Neutrophil (primary cell): ENCODE measurements at regions not wholly inside any gene's neighbourhood (a gene's known extent, or its start where the extent isn't known, plus 50 kb on each side); places are given as distances from the start of the nearest gene placed in this dataset.

Source experiments
- H3K27ac ChIP-seq: fragments of 200-600 bp; sonication (generic); 2 replicates; pipeline ENCODE4 v1.5.1; 2016; ENCODE audit warnings: mild to moderate bottlenecking, moderate library complexity
- H3K27me3 ChIP-seq: fragments of 200-600 bp; sonication (generic); 2 replicates; pipeline ENCODE4 v1.6.0; 2016; ENCODE audit warnings: mild to moderate bottlenecking
- H3K36me3 ChIP-seq: fragments of 200-600 bp; sonication (generic); 2 replicates; pipeline ENCODE4 v1.5.1; 2017
- H3K4me1 ChIP-seq, 2 experiments: fragments of 200-600 bp in 1 of 2; sonication (generic) in 1 of 2; 1 replicate in 1 of 2; 2 replicates in 1 of 2; pipeline versions ENCODE4 v1.5.1 to v1.6.1; 2013 to 2016; ENCODE audit warnings: low read depth in 1 of 2, low read length in 1 of 2, mild to moderate bottlenecking in 1 of 2, moderate library complexity in 1 of 2; ENCODE audit not compliant: control insufficient read depth in 1 of 2, insufficient read depth in 1 of 2
- H3K4me3 ChIP-seq, 2 experiments: fragments of 200-600 bp in 1 of 2; sonication (generic) in 1 of 2; 1 replicate in 1 of 2; 2 replicates in 1 of 2; pipeline ENCODE4 v1.5.1; 2013 to 2016; ENCODE audit warnings: low read depth in 1 of 2, low read length in 1 of 2, mild to moderate bottlenecking in 1 of 2, moderate library complexity in 1 of 2
- H3K9me3 ChIP-seq: fragments of 200-600 bp; sonication (generic); 2 replicates; pipeline ENCODE4 v1.5.1; 2016
- TF ChIP-seq, protein P1 (sequence below): fragments of 200-600 bp; sonication (generic); IDR thresholded peaks from 2 replicates; pipeline ENCODE4 v1.5.1; 2016; ENCODE audit warnings: antibody characterized with exemption

GRCh38 chr17:56740481-56740880 lies 93.2 kb downstream of the C17orf67 start:
- no peaks in the 10 kb centered on the region for H3K9me3 ChIP-seq
- no peaks in the 10 kb centered on the region for H3K36me3 ChIP-seq
- TF ChIP-seq, protein P1, sequence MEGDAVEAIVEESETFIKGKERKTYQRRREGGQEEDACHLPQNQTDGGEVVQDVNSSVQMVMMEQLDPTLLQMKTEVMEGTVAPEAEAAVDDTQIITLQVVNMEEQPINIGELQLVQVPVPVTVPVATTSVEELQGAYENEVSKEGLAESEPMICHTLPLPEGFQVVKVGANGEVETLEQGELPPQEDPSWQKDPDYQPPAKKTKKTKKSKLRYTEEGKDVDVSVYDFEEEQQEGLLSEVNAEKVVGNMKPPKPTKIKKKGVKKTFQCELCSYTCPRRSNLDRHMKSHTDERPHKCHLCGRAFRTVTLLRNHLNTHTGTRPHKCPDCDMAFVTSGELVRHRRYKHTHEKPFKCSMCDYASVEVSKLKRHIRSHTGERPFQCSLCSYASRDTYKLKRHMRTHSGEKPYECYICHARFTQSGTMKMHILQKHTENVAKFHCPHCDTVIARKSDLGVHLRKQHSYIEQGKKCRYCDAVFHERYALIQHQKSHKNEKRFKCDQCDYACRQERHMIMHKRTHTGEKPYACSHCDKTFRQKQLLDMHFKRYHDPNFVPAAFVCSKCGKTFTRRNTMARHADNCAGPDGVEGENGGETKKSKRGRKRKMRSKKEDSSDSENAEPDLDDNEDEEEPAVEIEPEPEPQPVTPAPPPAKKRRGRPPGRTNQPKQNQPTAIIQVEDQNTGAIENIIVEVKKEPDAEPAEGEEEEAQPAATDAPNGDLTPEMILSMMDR = no peak
- H3K27me3 ChIP-seq = peaks cover 3% of the 10 kb centered on the region
- no peak overlapping the region for H3K4me3 ChIP-seq
- H3K4me1 ChIP-seq = no peaks in the 10 kb centered on the region
- H3K27ac ChIP-seq = no peak overlapping the region
